LNCAP (cell line): ENCODE measurements at regions not wholly inside any gene's neighbourhood (a gene's known extent, or its start where the extent isn't known, plus 50 kb on each side); places are given as distances from the start of the nearest gene placed in this dataset.

Experiments
- TF ChIP-seq, protein P1 (sequence below): fragments of 450-650 bp; IDR thresholded peaks from 2 replicates; pipeline ENCODE4 v1.5.1; 2017; ENCODE audit warnings: mild to moderate bottlenecking

DNA sequence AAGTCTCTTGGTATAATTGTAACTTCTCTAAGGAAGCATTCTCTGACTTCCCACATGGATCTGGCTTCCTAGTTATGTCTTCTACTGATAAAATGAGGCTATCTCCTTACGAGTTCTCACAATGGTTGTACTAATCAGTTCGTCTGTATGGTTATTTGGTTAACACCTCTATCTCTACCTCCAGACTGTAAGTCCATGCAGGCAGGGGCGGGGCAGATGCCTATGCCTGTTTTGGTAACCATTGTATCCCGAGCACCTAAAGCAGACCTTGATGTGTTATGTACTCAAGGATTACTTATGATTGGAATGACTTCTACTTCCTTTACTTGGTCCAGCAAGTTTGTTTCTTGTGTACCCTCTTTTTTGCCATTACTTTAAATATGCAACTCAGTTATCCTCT is 125.0 kb upstream of the PITX1 start:
- TF ChIP-seq, protein P1, sequence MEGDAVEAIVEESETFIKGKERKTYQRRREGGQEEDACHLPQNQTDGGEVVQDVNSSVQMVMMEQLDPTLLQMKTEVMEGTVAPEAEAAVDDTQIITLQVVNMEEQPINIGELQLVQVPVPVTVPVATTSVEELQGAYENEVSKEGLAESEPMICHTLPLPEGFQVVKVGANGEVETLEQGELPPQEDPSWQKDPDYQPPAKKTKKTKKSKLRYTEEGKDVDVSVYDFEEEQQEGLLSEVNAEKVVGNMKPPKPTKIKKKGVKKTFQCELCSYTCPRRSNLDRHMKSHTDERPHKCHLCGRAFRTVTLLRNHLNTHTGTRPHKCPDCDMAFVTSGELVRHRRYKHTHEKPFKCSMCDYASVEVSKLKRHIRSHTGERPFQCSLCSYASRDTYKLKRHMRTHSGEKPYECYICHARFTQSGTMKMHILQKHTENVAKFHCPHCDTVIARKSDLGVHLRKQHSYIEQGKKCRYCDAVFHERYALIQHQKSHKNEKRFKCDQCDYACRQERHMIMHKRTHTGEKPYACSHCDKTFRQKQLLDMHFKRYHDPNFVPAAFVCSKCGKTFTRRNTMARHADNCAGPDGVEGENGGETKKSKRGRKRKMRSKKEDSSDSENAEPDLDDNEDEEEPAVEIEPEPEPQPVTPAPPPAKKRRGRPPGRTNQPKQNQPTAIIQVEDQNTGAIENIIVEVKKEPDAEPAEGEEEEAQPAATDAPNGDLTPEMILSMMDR = no peak

GRCh38 chr5:135158314-135158697 is 124.3 kb upstream of the PITX1 start:
- TF ChIP-seq, protein P1 = no peak

DNA sequence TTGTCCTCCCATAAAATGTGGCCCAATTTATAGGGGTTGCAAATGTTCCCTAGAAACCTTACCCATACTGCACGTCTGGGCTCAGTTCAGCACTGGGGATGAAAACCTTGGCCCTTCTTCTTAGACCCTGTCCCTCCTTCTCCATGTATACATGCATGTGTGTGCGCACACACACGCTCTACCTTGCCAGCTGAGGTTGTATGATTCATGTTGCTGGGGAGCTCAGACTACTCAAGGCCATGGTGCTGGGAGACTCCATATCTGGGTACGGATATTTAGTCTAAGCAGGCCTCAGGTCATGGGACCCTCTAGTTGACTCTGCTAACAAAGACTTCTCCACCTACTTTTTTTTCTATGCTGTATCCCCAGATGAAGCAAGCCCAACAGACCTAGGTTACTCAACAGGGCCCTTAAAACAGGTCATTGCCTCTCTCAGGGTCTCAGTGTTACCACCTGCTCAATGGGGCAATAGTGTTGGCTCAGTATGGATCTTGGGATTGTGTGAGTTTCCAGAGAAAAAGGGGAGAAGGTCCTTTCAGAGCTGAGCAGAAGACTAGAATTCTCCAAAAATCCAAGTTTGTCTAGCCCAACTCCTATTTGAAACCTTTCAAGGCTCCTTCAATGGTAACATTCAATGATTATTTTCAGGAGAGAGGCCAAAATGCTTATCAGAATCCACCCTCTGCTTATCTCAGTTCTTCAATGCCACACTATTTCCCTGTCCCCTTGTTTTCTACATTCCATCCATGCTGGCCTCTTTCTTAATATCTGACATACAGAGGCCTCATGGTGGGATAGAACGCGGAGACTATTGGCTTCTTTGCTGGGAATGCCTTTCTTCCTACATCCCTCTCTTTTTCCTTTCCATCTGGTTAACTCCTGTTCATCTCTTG is 123.6 kb upstream of the PITX1 start:
- TF ChIP-seq, protein P1 = no peak

GRCh38 chr5:135156715-135157404 is 122.8 kb upstream of the PITX1 start:
- TF ChIP-seq, protein P1 = no peak

DNA sequence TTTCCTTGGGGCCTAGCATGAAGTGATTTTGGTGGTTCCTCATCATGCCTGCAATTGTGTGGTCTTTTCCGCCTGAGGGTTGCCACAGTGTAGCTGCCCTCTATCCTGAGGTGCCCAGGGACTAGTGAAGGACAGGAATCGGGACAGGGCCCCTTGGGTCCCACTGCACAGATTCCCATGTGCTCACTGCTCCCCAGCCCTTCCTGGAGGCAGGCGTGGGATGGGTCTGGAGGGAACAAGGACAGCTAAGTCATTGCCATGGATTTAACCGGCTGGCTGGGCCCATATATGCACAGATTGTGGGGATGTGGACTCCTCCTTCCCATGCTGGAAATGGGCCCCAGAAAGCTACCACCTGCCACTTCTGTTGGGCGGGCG is 122.3 kb upstream of the PITX1 start:
- TF ChIP-seq, protein P1 = no peak

DNA sequence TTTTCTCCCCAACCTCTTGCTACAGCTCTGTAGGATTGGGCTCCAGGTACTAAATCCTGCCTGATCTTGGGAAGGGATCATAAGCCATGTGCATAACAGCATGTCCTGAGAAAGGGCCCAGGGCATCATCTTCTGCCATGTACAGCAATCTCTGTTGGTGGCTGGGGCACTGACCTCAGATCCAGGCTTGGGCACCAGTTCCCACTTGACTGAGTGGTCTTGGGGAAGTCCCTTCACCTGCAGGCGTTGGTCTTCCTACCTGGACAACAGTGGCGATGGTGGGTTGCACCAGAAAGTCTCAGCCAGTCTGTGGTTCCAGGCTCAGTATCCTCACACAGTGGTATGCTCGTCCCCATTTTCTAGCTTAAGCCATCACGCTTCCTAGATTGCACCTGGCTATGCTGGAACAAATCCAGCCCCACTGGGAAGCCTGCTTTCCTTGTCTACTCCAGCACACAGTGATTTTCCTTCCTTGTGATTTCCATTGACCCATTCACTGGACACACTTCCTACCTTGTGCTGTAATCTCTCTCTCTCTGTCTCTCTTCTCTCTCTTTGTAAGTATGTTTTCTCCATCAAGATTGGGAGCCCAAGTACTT is 121.7 kb upstream of the PITX1 start:
- TF ChIP-seq, protein P1 = no peak

DNA sequence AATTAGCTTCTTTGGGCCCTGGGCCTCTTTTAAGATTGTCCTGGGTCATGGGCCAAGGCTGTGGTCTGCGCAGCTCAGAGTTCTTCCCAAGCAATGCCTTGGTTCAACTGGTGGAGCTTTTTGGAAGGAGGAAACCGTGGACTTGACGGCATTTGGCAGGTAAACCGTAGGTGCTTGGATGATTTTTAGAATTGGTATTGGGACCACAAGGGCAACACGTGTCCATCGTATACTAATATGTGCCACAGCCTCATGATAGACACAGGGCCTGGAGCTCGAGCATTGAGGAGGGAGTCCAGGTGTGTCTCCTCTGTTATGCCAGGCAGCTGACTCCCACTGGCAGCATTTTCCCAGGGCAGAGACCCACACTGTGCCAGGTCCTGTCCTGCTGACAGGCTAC is 120.9 kb upstream of the PITX1 start:
- TF ChIP-seq, protein P1 = no peak
